Skeletal muscle tissue (tissue), 3 donors: ENCODE measurements at regions not wholly inside any gene's neighbourhood (a gene's known extent, or its start where the extent isn't known, plus 50 kb on each side); places are given as distances from the start of the nearest gene placed in this dataset.

Experiments
- H3K27ac ChIP-seq: one replicate; pipeline ENCODE4 v1.7.0; 2013; ENCODE audit warnings: mild to moderate bottlenecking, low read depth, low read length, inconsistent platforms
- H3K27me3 ChIP-seq, 3 donors: one replicate each; pipeline ENCODE4 v1.7.0; 2013; ENCODE audit warnings: low read length in 3 of 3; ENCODE audit not compliant: control insufficient read depth in 3 of 3, insufficient read depth in 3 of 3
- H3K36me3 ChIP-seq, 3 donors: one replicate each; pipeline ENCODE4 v1.7.0; 2013; ENCODE audit warnings: low read length in 3 of 3; ENCODE audit not compliant: control insufficient read depth in 3 of 3, insufficient read depth in 3 of 3
- H3K4me1 ChIP-seq, 3 donors: one replicate each; pipeline ENCODE4 v1.7.0; 2013; ENCODE audit warnings: low read length in 3 of 3, mild to moderate bottlenecking in 3 of 3; ENCODE audit not compliant: control insufficient read depth in 3 of 3, insufficient read depth in 3 of 3
- H3K4me3 ChIP-seq, 3 donors: one replicate each; pipeline ENCODE4 v1.7.0; 2013; ENCODE audit warnings: low read length in 3 of 3
- H3K9ac ChIP-seq, 3 donors: one replicate each; pipeline ENCODE4 v1.7.0; 2013; ENCODE audit warnings: low read length in 3 of 3, mild to moderate bottlenecking in 3 of 3, moderate library complexity in 2 of 3, low read depth in 1 of 3
- H3K9me3 ChIP-seq, 3 donors: one replicate each; pipeline ENCODE4 v1.7.0; 2013; ENCODE audit warnings: low read length in 3 of 3; ENCODE audit not compliant: control insufficient read depth in 3 of 3
- donor health status: Osteomylitis.

DNA sequence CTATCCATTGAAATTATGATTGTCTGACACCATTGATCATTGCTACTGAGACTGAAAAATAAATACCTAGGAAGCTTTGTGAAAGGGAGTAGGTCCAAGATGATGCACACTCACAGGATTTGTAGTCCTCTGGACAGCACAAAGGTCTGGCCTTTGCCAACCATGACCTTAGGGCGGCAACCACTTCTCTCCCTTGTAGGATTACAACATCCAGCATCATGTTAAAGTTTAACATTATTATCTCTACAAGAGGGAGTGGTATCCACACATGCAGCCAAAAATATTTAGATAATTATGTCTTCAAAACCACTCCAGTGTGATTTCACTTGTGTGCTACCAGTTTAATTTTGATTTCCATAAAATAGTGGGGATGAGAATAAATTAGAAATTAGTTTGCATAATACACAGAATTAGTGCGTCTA, 51.1 kb upstream of the NHSL1 start:
- Histone ChIP-seq H3K4me1 (peaks cover 0 to 11% (median 3%) of the 10 kb centered on the region in 3 donors), H3K4me3 (no peak overlapping the region), H3K27ac (no peak overlapping the region), H3K27me3 (peaks cover 0 to 4% (median 0%) of the 10 kb centered on the region in 3 donors), H3K9ac (no peak overlapping the region), H3K9me3 (no peaks in the 10 kb centered on the region), H3K36me3 (no peaks in the 10 kb centered on the region)

- H3K9me3 ChIP-seq, result no peaks in the 10 kb centered on the region
- H3K27me3 ChIP-seq, result no peaks in the 10 kb centered on the region
- H3K27ac ChIP-seq, result no peak overlapping the region
- peaks cover 0 to 3% (median 0%) of the 10 kb centered on the region in 3 donors for H3K4me1 ChIP-seq
- H3K36me3 ChIP-seq, result no peaks in the 10 kb centered on the region
- no peak overlapping the region for H3K4me3 ChIP-seq
- no peak overlapping the region for H3K9ac ChIP-seq
Measured at GRCh38 chr6:138554146-138554545, 54.9 kb upstream of the NHSL1 start.

- Histone ChIP-seq H3K27me3 (no peaks in the 10 kb centered on the region), H3K27ac (no peak overlapping the region), H3K9ac (no peak overlapping the region), H3K4me1 (peaks cover 0 to 3% (median 0%) of the 10 kb centered on the region in 3 donors), H3K36me3 (no peaks in the 10 kb centered on the region), H3K4me3 (no peak overlapping the region), H3K9me3 (no peaks in the 10 kb centered on the region)
Measured at GRCh38 chr6:138555421-138555988, 56.2 kb upstream of the NHSL1 start.

DNA sequence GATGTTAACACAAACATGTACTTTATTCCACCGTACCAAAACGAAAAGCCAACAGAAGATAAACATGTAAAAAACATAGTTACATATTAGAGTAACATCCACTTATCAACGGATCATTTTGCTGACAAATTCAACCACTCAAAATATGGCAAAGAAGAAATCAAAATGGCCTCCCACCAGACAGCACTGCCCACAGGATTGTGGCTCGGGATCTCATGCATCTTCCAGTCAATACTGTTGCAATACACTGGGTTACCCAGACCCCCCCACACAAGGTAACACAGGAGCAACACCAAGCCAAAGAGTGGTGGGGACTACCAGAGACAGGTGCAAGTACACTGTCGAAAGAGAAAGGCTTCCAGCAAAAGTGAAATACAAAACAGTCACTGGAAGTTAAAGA, 57.9 kb upstream of the NHSL1 start:
- H3K4me3 ChIP-seq, result no peak overlapping the region
- no peak overlapping the region for H3K27ac ChIP-seq
- peaks cover 0 to 3% (median 0%) of the 10 kb centered on the region in 3 donors for H3K4me1 ChIP-seq
- H3K9me3 ChIP-seq, result no peaks in the 10 kb centered on the region
- H3K27me3 ChIP-seq, result no peaks in the 10 kb centered on the region
- no peaks in the 10 kb centered on the region for H3K36me3 ChIP-seq
- H3K9ac ChIP-seq, result no peak overlapping the region

DNA sequence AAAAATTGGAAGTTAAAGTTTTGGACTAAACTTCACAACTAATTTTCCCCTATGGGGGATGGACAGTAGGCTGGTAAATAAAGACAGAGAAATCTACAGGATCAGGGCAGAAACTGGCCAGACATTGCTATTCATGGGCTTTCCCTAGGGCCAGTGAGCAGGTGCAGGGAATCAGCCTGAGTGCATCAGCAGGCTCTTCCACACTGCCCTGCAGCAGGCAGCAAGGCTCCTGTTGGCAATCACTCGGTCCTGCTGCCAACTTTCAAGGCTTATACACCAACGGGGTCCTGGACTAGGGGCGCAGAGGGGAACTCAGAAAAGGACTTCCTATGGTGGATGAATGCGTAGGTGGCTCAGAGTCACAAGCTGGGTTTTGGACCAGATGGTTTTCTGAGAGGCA, 59.8 kb upstream of the NHSL1 start:
- Histone ChIP-seq H3K4me3 (no peak overlapping the region), H3K9me3 (no peaks in the 10 kb centered on the region), H3K9ac (no peak overlapping the region), H3K4me1 (peaks cover 0 to 3% (median 0%) of the 10 kb centered on the region in 3 donors), H3K27ac (no peak overlapping the region), H3K27me3 (no peaks in the 10 kb centered on the region), H3K36me3 (no peaks in the 10 kb centered on the region)

- Histone ChIP-seq H3K36me3 (no peaks in the 10 kb centered on the region), H3K4me1 (no peaks in the 10 kb centered on the region), H3K27ac (no peak overlapping the region), H3K9ac (no peak overlapping the region), H3K9me3 (no peaks in the 10 kb centered on the region), H3K4me3 (no peak overlapping the region), H3K27me3 (no peaks in the 10 kb centered on the region)
Measured at GRCh38 chr6:138560130-138560860, 61.0 kb upstream of the NHSL1 start.

DNA sequence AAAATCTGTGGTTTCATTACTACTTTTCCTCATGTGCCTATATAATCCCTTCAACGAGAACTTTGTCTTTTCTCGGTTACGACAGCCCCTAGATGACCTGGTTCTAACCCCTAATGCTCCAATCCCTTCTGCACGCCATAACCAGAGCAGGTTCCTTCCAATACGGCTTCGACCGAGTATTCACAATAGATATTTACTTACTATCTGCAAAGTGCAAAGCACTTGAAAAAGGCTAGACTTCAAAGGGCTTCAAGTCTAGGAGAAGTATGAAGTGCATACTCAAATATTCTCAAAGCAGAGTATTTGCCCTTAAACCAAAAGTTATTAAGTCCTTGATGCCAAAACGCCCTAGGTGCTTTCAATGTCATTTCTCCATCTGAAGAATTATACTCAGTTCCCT, 63.4 kb upstream of the NHSL1 start:
- Histone ChIP-seq H3K27ac (no peak overlapping the region), H3K4me1 (no peaks in the 10 kb centered on the region)

GRCh38 chr6:138563231-138563630, 63.9 kb upstream of the NHSL1 start:
- Histone ChIP-seq H3K27me3 (no peaks in the 10 kb centered on the region), H3K9me3 (no peaks in the 10 kb centered on the region), H3K9ac (no peak overlapping the region), H3K4me3 (no peak overlapping the region), H3K36me3 (no peaks in the 10 kb centered on the region), H3K4me1 (no peaks in the 10 kb centered on the region), H3K27ac (no peak overlapping the region)

More for the DNA sequence above, 63.4 kb upstream of the NHSL1 start:
- Histone ChIP-seq H3K9ac (no peak overlapping the region), H3K36me3 (no peaks in the 10 kb centered on the region), H3K27me3 (no peaks in the 10 kb centered on the region), H3K4me3 (no peak overlapping the region), H3K9me3 (no peaks in the 10 kb centered on the region)

DNA sequence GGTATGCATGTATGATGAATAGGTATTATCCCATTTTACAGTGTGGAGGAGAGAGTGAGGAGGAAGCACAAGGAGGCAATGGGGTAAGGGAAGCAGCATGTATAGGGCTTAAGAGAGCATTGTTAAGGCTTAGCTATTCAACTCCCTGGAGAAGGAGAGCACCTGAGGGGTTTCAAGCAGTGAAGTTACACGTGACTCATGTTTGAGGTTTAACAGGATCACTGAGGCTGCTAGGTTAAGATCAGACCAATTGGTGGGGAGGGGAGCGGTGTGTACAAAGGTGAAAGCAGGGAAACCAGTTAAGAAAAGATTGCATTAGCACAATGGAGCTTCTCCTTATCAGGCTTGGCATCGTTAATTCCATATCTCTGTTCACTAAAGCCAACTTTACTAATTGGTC, 64.4 kb upstream of the NHSL1 start:
- Histone ChIP-seq H3K36me3 (no peaks in the 10 kb centered on the region), H3K9me3 (no peaks in the 10 kb centered on the region), H3K4me1 (no peaks in the 10 kb centered on the region), H3K27me3 (no peaks in the 10 kb centered on the region), H3K4me3 (no peak overlapping the region), H3K27ac (no peak overlapping the region), H3K9ac (no peak overlapping the region)

GRCh38 chr6:138564170-138564721, 65.0 kb upstream of the NHSL1 start:
- Histone ChIP-seq H3K9me3 (no peaks in the 10 kb centered on the region), H3K27ac (no peak overlapping the region), H3K4me1 (no peaks in the 10 kb centered on the region)

More at GRCh38 chr6:138564170-138564721, 65.0 kb upstream of the NHSL1 start:
- H3K36me3 ChIP-seq, result no peaks in the 10 kb centered on the region
- H3K4me3 ChIP-seq, result no peak overlapping the region
- peaks cover 0 to 3% (median 0%) of the 10 kb centered on the region in 3 donors for H3K27me3 ChIP-seq
- H3K9ac ChIP-seq, result no peak overlapping the region
